Muscle of arm (tissue), 1 donor: ENCODE measurements at regions not wholly inside any gene's neighbourhood (a gene's known extent, or its start where the extent isn't known, plus 50 kb on each side); places are given as distances from the start of the nearest gene placed in this dataset.

Experiments used
- DNase-seq: peaks from one replicate; pipeline ENCODE4 v3.0.0-alpha.2; 2013

DNA sequence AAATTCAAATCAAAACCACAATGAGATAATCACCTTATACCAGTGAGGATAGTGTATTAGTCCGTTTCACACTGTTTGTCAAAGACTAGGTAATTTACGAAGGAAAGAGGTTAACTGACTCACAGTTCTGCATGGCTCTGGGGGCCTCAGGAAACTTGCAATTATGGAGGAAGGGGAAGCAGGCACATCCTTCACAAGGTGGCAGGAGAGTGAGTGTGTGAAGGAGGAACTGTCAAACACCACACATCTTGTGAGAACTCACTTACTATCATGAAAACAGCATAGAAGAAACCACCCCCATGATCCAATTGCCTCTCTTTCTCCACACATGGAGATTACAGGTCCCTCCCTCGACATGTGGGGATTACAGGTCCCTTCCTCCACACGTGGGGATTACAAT, 54.7 kb upstream of the TRPC5 start:
- no peak for DNase-seq
